Fibroblast of lung (primary cell): ENCODE measurements at regions not wholly inside any gene's neighbourhood (a gene's known extent, or its start where the extent isn't known, plus 50 kb on each side); places are given as distances from the start of the nearest gene placed in this dataset.
"Not testable (repeated sequence)": the region's sequence is repeated elsewhere in the genome, so short reads cannot be mapped to it uniquely, and the experiment has no call there.

Source experiments
- DNase-seq, 2 donors: peaks; one replicate each; pipeline versions ENCODE4 v3.0.0 to v3.0.0-alpha.2; 2010; ENCODE audit warnings: low read depth in 2 of 2
- H2AFZ ChIP-seq: 2 replicates; pipeline ENCODE4 v1.5.1; 2012; ENCODE audit warnings: low read length, control low read depth, inconsistent platforms
- H3K27ac ChIP-seq: 2 replicates; pipeline ENCODE4 v1.5.1; 2011; ENCODE audit warnings: low read length, control low read depth; ENCODE audit not compliant: insufficient read depth
- H3K27me3 ChIP-seq: 2 replicates; pipeline ENCODE4 v1.5.1; 2011; ENCODE audit warnings: mild to moderate bottlenecking, low read length; ENCODE audit not compliant: control insufficient read depth, insufficient read depth
- H3K36me3 ChIP-seq: 2 replicates; pipeline ENCODE4 v1.5.1; 2011; ENCODE audit warnings: low read length; ENCODE audit not compliant: control insufficient read depth, insufficient read depth
- H3K4me1 ChIP-seq: 2 replicates; pipeline ENCODE4 v1.5.1; 2011; ENCODE audit warnings: low read length; ENCODE audit not compliant: control insufficient read depth, insufficient read depth; ENCODE audit errors: extremely low read depth
- H3K4me2 ChIP-seq: 2 replicates; pipeline ENCODE4 v1.5.1; 2011; ENCODE audit warnings: low read length, control low read depth; ENCODE audit not compliant: insufficient read depth; ENCODE audit errors: extremely low read depth
- H3K4me3 ChIP-seq, 4 experiments: fragments of 200-600 bp in 1 of 4; sonication (generic) in 1 of 4; replicated peaks in 1 of 4; 2 replicates each; pipeline ENCODE4 v1.5.1; 2011 to 2016; ENCODE audit warnings: low read length in 4 of 4, low read depth in 3 of 4, mild to moderate bottlenecking in 3 of 4, control low read depth in 2 of 4, inconsistent platforms in 1 of 4, mixed read lengths in 1 of 4; ENCODE audit not compliant: insufficient read depth in 1 of 4; ENCODE audit errors: control extremely low read depth in 1 of 4
- H3K79me2 ChIP-seq: 2 replicates; pipeline ENCODE4 v1.5.1; 2012; ENCODE audit warnings: mild to moderate bottlenecking, low read length, inconsistent platforms; ENCODE audit not compliant: control insufficient read depth, insufficient read depth
- H3K9ac ChIP-seq: 2 replicates; pipeline ENCODE4 v1.5.1; 2011; ENCODE audit warnings: mild to moderate bottlenecking, low read length, control low read depth; ENCODE audit not compliant: insufficient read depth
- H3K9me3 ChIP-seq: 2 replicates; pipeline ENCODE4 v1.5.1; 2012; ENCODE audit warnings: low read depth, low read length; ENCODE audit not compliant: control insufficient read depth, insufficient read depth
- H4K20me1 ChIP-seq: 2 replicates; pipeline ENCODE4 v1.5.1; 2011; ENCODE audit warnings: low read length; ENCODE audit not compliant: control insufficient read depth, insufficient read depth; ENCODE audit errors: extremely low read depth
- CTCF ChIP-seq, 2 donors: IDR thresholded peaks in 1 of 2; conservative IDR thresholded peaks in 1 of 2; 1 replicate in 1 of 2; 2 replicates in 1 of 2; pipeline ENCODE4 v1.5.1; 2011 to 2012; ENCODE audit warnings: low read length in 2 of 2, control low read depth in 1 of 2, inconsistent platforms in 1 of 2, low read depth in 1 of 2, mild to moderate bottlenecking in 1 of 2
- EZH2 ChIP-seq: IDR thresholded peaks from 2 replicates; pipeline ENCODE4 v1.5.1; 2012; ENCODE audit warnings: low read length, control low read depth, mild to moderate bottlenecking; ENCODE audit errors: missing control alignments

DNA sequence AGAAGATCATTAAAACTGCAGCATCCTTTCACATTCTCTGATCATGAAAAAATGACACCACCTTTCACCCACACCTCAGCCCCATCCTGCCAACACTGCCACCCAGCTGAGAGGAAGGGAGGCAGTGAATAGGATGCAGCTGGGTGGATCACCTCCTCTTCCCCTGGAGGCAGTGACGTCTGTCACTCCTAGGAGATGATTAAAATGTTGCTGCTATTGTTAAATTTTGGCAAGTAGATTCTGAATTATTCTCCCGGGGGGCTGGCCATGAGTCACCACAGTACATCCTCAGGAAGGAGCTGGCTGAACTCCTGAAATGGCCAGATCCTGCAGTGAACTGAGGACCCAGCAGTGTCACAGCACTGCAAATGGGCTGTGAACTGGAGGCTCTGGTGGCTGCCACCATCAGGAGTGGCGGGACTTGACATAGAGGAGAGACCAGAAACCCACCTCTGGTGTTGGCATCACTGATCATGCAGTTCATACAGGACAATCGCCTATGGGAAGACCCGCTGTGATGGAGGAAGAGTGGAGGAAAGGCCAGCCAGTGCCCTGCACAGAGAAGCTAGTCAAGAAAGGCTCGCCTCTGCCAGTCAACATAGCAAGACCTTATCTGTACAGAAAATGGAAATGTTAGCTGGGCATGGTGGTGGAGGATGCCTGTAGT is 199.1 kb downstream of the FAM43A start:
- H3K4me3 ChIP-seq, result no peak overlapping the region
- H3K79me2 ChIP-seq, result no peaks in the 10 kb centered on the region
- H3K36me3 ChIP-seq, result no peaks in the 10 kb centered on the region
- H3K4me2 ChIP-seq, result no peak overlapping the region
- no peak for TF ChIP-seq CTCF (conservative IDR thresholded peaks at IDR 0.05 in 1 of 2, IDR thresholded peaks at IDR 0.05 in 1 of 2; ENCODE audit: low read depth in 1 of 2, low read length in 2 of 2)
- TF ChIP-seq EZH2, result no peak
- H3K27ac ChIP-seq, result no peak overlapping the region
- no peaks in the 10 kb centered on the region for H4K20me1 ChIP-seq
- no peak overlapping the region for H2AFZ ChIP-seq
- no peaks in the 10 kb centered on the region for H3K4me1 ChIP-seq
- no peaks in the 10 kb centered on the region for H3K9me3 ChIP-seq
- no peak overlapping the region for H3K9ac ChIP-seq
- DNase-seq, result no peak
- H3K27me3 ChIP-seq, result no peaks in the 10 kb centered on the region

DNA sequence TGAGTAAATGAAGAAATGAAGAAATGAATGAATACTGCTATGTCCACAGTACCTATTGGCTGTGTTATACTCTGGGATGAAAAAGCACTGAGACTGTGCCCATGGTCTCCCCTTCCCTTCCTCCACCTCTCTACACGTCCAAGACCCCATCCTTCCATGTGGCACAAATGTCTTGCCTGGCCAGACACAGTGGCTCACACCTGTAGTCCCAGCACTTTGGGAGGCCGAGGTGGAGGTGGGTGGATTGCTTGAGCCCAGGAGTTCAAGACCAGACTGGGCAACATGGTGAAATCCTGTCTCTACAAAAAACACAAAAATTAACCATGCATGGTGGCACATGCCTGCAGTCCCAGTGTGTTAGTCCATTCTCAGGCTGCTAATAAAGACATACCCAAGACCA is 200.1 kb downstream of the FAM43A start:
- Histone ChIP-seq H4K20me1 (no peaks in the 10 kb centered on the region), H3K36me3 (no peaks in the 10 kb centered on the region), H3K9ac (no peak overlapping the region), H3K27ac (no peak overlapping the region), H3K4me3 (no peak overlapping the region), H3K4me2 (no peak overlapping the region), H3K9me3 (no peaks in the 10 kb centered on the region), H3K4me1 (no peaks in the 10 kb centered on the region), H3K27me3 (no peaks in the 10 kb centered on the region), H3K79me2 (no peaks in the 10 kb centered on the region), H2AFZ (no peak overlapping the region)
- DNase-seq, result no peak
- TF ChIP-seq EZH2, result no peak
- TF ChIP-seq CTCF (conservative IDR thresholded peaks at IDR 0.05 in 1 of 2, IDR thresholded peaks at IDR 0.05 in 1 of 2; ENCODE audit: low read depth in 1 of 2, low read length in 2 of 2), result no peak

DNA sequence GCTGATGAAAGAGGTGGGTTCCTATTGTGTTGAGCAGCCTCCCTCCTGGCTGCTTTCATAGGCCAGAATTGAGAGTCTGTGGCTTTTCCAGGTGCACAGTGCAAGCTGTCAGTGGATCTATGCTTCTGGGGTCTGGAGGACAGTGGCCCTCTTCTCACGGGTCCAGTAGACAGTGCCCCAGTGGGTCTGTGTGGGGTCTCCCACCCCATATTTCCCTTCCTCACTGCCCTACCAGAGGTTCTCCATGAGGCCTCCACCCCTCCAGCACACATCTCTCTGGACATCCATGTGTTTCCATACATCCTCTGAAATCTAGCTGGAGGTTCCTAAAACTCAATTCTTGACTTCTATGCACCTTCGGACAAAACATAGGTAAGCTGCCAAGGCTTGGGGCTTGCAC is 201.2 kb downstream of the FAM43A start:
- no peak overlapping the region for H3K4me3 ChIP-seq
- no peaks in the 10 kb centered on the region for H3K27me3 ChIP-seq
- no peaks in the 10 kb centered on the region for H3K36me3 ChIP-seq
- TF ChIP-seq CTCF (conservative IDR thresholded peaks at IDR 0.05 in 1 of 2, IDR thresholded peaks at IDR 0.05 in 1 of 2; ENCODE audit: low read depth in 1 of 2, low read length in 2 of 2) (no peak), EZH2 (no peak)
- no peak overlapping the region for H3K9ac ChIP-seq
- H3K4me1 ChIP-seq, result no peaks in the 10 kb centered on the region
- no peaks in the 10 kb centered on the region for H3K9me3 ChIP-seq
- no peak overlapping the region for H2AFZ ChIP-seq
- H3K79me2 ChIP-seq, result no peaks in the 10 kb centered on the region
- H3K27ac ChIP-seq, result no peak overlapping the region
- no peak for DNase-seq
- no peaks in the 10 kb centered on the region for H4K20me1 ChIP-seq
- no peak overlapping the region for H3K4me2 ChIP-seq

GRCh38 chr3:194888062-194888461 is 202.4 kb downstream of the FAM43A start:
- not testable (repeated sequence) for H2AFZ ChIP-seq, H3K4me2 ChIP-seq, H3K36me3 ChIP-seq, H3K9me3 ChIP-seq, DNase-seq, H3K79me2 ChIP-seq, H3K27me3 ChIP-seq, H3K4me1 ChIP-seq, H3K9ac ChIP-seq, H3K27ac ChIP-seq, H3K4me3 ChIP-seq, H4K20me1 ChIP-seq
